ENCODE measurements at regions not wholly inside any gene's neighbourhood (a gene's known extent, or its start where the extent isn't known, plus 50 kb on each side); places are given as distances from the start of the nearest gene placed in this dataset.

DNA sequence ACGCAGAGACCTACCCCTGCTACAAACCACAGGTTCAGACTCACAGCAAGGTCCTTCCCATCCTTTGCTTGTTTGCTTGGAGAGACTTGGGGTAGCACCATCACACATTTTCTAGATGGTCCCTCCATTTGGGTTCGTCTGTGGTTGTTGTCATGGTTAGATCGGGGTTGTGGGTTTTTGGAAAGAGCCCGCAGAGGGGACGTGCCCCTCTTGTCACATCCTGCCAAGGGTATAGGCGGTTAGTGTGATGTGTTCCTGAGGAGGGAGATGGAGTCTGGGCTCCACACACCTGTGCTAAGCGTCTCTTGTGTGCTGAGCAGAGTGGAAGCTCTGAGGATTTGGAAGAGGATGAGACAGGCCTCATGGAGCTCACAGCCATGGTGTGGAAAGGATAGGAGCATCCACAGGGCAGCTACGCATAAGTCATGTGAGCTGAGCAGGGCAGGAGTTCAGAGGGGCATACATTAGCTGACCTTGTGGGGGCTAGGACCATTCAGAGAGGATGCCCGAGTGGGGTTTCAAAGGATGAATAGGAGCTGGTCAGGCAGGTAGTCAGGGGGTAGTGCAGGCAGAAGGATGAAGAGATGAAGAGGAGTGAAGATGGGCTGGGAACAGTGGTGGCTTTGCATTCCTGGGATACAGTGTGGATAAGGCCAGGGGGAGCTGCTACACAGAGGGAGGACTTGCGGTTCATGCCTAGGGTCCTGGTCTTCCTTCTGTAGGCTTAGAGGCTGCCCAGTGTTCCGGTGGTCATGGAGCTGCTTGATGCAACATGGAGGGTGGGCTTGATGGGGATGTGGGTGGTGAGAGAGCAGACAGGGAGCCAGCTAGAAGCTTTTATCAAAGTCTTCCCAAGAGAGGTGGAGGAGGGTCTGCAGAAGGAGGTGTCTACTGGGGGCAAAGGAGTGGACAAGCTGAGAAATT lies 62.9 kb downstream of the ACKR3 start:
- TF ChIP-seq, protein P1, sequence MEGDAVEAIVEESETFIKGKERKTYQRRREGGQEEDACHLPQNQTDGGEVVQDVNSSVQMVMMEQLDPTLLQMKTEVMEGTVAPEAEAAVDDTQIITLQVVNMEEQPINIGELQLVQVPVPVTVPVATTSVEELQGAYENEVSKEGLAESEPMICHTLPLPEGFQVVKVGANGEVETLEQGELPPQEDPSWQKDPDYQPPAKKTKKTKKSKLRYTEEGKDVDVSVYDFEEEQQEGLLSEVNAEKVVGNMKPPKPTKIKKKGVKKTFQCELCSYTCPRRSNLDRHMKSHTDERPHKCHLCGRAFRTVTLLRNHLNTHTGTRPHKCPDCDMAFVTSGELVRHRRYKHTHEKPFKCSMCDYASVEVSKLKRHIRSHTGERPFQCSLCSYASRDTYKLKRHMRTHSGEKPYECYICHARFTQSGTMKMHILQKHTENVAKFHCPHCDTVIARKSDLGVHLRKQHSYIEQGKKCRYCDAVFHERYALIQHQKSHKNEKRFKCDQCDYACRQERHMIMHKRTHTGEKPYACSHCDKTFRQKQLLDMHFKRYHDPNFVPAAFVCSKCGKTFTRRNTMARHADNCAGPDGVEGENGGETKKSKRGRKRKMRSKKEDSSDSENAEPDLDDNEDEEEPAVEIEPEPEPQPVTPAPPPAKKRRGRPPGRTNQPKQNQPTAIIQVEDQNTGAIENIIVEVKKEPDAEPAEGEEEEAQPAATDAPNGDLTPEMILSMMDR (IDR thresholded peaks at IDR 0.05; ENCODE audit: low read length): no peak
- TF ChIP-seq EZH2 (optimal IDR thresholded peaks at IDR 0.05; ENCODE audit: low read depth, low read length): no peak
